ENCODE measurements at regions not wholly inside any gene's neighbourhood (a gene's known extent, or its start where the extent isn't known, plus 50 kb on each side); places are given as distances from the start of the nearest gene placed in this dataset.

- DNase-seq, result peak; percentile 60
Observed at GRCh38 chr12:124457287-124458219, 109.9 kb downstream of the NCOR2 start.

- DNase-seq, result no peak
Observed at GRCh38 chr12:124456652-124457152, 110.7 kb downstream of the NCOR2 start.

- DNase-seq, result no peak
Observed at GRCh38 chr12:124456133-124456651, 111.2 kb downstream of the NCOR2 start.

- DNase-seq, result no peak
Observed at GRCh38 chr12:124455336-124455735, 112.1 kb downstream of the NCOR2 start.

- no peak for DNase-seq
Observed at GRCh38 chr12:124454735-124455134, 112.7 kb downstream of the NCOR2 start.

DNA sequence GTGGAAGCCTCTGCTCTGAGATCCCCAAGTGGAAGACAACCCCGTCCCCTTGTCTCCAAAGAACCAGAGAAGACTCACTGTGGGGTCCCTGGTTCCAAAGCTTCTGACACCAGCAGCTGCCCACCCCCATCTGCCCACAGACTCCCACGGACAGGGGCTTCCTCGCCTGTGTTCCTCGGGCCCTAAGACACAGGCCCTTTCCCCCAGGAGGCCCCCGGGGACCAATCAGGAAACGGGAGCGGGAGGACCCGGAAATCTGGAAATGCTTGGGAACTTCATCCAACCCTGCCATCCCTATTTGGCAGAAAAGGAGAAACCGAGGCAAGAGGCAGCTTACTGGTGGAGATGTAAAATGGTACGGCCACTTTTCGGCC, 113.1 kb downstream of the NCOR2 start:
- DNase-seq, result no peak

GRCh38 chr12:124453419-124454351, 113.7 kb downstream of the NCOR2 start:
- peak; percentile 67 for DNase-seq

- no peak for DNase-seq
Observed at GRCh38 chr12:124452576-124453331, 114.7 kb downstream of the NCOR2 start.

DNA sequence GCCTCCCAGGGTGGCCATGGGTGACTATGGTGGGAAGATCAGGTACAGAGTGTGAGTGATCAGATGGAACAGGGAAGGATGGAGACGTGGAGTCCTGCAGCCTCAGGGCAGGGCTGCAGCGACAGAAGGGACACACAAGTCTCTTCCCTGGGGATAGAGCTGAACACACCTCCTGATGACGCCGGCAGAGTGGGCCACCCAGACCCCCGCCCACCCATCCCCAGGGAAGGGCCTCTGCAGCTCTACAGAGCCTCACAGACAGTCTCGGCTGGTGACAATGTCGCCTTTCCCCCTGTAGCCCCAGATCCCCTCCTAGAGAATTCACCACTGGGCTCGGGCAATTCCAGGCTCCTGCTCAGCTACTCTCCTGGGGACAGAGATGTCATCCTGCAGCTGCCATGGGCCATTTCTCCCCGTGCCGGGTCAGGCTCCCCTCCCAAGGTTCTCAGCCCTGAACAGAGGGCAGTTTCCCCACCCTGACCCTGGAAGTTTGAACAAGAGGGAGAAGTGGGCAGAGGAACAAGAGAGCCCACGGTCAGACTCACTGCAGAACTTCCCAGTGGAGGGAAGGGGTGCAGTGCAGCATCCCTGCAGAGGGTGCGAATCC, 115.7 kb downstream of the NCOR2 start:
- no peak for DNase-seq

- no peak for DNase-seq
Observed at GRCh38 chr12:124451016-124451415, 116.4 kb downstream of the NCOR2 start.

GRCh38 chr12:124450376-124450750, 117.0 kb downstream of the NCOR2 start:
- no peak for DNase-seq

DNA sequence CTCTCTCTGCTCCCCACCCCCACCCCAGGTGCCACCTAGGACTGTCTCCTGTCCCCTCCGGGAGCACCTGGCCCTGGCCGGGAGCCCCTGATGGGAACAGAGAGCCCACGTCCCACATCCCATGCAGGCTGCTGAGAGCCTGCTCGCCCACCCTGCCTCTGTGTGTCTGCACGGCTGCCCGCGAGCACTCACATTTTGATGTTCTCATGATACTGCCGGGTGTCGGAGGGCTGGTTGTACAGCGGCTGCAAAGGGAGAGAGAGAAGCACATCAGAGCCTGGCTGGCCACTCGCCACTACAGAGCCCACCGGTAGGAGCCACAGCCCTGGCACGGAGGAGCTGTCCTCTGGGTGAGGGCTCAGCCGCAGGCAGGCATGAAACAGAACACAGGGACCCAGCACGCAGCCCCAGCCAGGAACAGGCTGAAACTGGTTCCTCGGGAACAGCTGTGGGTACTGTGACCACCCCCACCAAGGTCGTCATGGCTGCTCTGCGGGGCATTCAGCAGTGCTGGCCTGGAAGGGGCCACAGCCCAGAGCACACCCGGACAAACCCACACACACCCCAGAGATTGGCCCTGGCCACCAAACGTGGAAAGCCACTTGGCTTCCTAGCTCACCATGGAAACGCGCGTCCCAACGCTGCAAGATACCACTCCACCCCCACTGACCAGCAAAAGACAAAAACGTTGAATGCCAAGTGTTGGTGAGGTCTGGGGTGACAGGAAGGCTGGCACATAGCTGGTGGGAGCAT, 117.6 kb downstream of the NCOR2 start:
- DNase-seq, result no peak

DNA sequence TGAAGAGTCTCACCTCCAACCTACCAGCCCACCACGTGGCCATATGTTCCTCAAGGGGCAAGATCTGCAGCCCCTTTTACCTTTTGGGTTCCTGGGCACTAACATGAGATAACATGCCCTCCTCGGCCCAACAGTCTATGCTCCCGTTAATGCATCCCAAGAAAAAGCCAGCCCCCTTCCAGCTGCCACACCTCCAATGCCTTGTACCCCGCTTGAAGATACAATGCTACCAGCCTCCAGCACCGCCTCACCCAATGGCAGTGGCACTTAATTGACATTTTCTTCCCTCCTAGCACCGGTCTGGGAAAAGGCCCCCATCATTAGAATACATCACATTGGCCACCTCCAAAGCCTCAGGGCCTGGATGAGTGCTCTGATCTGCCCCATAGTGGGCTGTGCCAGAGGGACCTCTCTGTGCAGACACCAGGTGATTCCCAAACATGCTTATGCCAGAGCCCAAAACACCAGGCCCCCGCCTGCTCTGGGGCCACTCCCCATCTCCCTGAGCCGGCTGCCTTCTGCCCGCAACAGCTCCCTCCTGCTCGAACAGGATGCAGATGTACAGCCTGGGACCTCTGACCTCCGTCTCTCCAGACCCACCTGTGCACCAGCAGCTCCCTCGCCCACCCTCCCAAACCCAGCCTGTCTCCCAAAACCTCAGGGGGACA, 118.3 kb downstream of the NCOR2 start:
- DNase-seq, result no peak

- DNase-seq, result no peak
Observed at GRCh38 chr12:124448241-124448954, 119.0 kb downstream of the NCOR2 start.

DNA sequence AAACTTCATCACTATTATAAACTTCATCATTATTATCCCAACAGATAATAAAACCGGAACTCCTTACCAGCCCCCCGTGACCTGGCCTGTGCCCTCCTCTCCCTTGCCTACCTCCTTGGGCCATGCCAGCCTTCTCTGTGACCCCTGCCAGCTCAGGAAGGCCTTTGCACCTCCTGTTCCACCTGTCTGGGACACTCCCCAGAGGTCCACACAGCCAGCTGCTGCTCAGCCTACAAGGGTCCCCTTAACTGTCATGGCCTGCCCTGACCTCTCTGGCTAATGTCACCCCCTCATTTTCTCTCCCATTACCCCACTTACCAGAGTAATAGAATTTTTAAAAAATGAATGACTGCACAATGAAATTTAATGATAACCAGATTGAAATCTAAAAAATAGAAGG, 121.0 kb downstream of the NCOR2 start:
- DNase-seq, result no peak

DNA sequence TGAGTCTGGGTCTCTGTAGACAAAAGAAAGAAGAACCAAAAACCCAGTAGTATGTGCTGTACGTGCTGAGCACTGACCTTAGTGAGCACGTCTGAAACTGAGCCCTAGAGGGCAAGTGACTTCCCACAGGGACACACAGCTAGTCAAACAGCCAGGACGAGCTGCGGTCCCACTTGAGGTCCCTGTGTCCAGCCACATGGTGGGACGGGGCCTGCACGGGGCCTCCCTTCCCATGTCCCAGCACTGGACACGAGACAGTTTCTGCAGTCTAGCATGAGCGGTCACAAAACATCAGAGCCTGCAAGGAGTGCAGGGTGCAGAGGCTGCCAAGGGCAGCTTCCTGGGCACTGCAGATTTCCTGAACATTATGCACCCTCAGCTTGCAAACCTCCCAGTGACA, 121.6 kb downstream of the NCOR2 start:
- no peak for DNase-seq

DNA sequence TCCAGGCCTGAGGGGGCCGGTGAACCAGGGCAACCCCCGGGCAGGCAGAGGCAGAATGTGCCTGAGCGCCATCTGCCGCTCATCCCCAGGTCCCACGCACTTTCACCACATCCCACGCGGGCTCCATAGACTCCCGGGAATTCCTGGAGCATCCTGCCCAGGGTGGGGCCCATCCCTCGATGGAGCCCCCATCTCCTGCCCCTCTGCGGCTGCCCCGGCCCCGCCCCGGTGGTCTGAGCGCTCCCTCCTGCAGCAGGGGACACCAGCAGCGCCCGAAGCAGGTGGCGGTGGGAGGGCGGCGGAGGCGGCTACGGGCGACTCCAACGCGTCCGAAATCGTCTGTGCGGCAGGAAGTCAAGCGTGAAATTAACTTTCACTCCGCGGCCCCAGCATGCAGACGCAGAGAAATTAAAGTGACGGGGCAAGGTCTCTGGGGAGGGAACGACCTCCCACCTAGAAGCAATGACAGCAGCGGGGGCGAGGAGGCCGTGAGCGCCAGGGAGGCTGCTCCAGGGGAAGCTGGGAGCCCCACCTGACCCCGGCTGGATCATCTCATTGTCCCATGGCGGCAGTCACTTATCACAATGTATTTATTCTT, 122.2 kb downstream of the NCOR2 start:
- DNase-seq, result no peak

GRCh38 chr12:124443931-124444712, 123.3 kb downstream of the NCOR2 start:
- no peak for DNase-seq

Measured in hindlimb muscle (tissue), 1 donor.